Memory B cell (primary cell): ENCODE measurements at regions not wholly inside any gene's neighbourhood (a gene's known extent, or its start where the extent isn't known, plus 50 kb on each side); places are given as distances from the start of the nearest gene placed in this dataset.

ENCODE experiments used
- ATAC-seq: fragments of 150-1000 bp; cut with Tn5 transposase; 2 replicates; pipeline ENCODE4 v1.10.0; 2021; ENCODE audit warnings: low read depth, mild to moderate bottlenecking, moderate library complexity
- DNase-seq, 2 donors: peaks; one replicate each; pipeline ENCODE4 v3.0.0; 2022; ENCODE audit warnings: low spot score in 2 of 2
- H3K27ac Mint-ChIP-seq: one replicate; pipeline ENCODE4 v1.8.0; 2022; ENCODE audit warnings: mild to moderate bottlenecking, moderate library complexity, mixed read lengths
- H3K27me3 Mint-ChIP-seq: one replicate; pipeline ENCODE4 v1.8.0; 2022; ENCODE audit warnings: mixed read lengths
- H3K36me3 Mint-ChIP-seq: one replicate; pipeline ENCODE4 v1.8.0; 2022; ENCODE audit warnings: mild to moderate bottlenecking, mixed read lengths
- H3K4me1 Mint-ChIP-seq: one replicate; pipeline ENCODE4 v1.8.0; 2022; ENCODE audit warnings: mixed read lengths
- H3K4me3 Mint-ChIP-seq: one replicate; pipeline ENCODE4 v1.8.0; 2022; ENCODE audit warnings: mild to moderate bottlenecking, moderate library complexity, mixed read lengths
- H3K9me3 Mint-ChIP-seq: one replicate; pipeline ENCODE4 v1.8.0; 2022; ENCODE audit warnings: mixed read lengths

DNA sequence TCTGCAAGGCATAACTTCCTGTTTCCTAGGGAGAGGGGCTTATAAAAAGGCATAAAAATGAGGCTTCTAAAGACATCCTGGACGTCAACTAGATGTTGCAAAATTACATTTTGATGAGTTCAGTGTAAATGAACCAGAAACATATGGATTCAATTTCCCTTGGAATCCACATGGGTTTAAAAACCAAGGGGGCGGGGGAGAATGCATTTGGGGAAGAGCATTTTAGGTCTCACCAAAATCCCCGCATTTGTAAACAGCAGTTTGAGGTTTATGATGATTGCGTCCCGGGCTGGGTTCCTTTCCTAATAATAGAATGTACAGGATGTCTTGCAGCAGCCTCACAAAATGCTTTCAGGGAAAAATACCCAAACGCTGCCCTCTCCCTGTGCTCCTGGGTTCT, 407.8 kb downstream of the ZNF536 start:
- Mint-ChIP-seq H3K27ac (no peak overlapping the region), H3K27me3 (no peaks in the 10 kb centered on the region)

DNA sequence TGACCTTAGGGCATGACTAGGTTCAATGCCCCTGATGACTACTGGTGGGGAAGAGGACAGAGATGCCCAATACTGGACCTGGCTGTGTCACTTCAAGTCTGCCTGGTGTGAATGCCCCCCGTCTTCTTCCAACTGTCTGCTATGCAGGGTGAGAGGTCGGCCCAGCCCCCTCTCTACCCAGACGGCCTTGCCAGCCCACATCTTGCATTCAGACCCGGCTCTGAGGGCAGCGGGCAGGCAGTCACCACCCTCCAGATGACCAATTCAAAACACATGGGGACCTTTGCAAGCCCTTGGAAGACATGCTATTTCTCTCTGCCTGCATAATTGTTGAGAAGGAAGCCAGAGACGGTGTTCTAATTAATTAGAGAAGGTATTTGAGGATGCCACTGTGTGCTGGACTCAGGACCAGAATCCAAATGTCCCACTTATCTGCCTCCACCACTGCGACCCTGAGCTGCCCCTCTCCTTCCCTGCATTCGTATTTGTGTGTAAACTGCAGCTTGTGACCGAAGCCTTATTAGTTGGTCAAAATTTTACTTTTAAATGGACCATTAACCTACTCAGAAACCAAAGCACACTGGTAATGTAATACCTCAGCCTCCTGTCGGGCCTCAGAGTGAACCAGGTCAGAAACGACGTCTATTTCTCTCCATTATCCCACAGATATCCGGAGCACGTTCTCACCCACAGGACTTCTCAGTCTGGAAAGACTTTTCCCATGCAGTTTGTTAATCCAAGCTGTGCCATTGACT, 407.0 kb downstream of the ZNF536 start:
- ATAC-seq (no peak), DNase-seq (no peak)
- H3K27me3 Mint-ChIP-seq = no peaks in the 10 kb centered on the region
- no peaks in the 10 kb centered on the region for H3K9me3 Mint-ChIP-seq
- no peak overlapping the region for H3K4me3 Mint-ChIP-seq
- no peaks in the 10 kb centered on the region for H3K4me1 Mint-ChIP-seq
- no peak overlapping the region for H3K27ac Mint-ChIP-seq
- H3K36me3 Mint-ChIP-seq = no peaks in the 10 kb centered on the region

More for the DNA sequence above, 407.8 kb downstream of the ZNF536 start:
- no peak for ATAC-seq
- no peak for DNase-seq
- H3K9me3 Mint-ChIP-seq = peaks cover 2% of the 10 kb centered on the region
- H3K4me3 Mint-ChIP-seq = no peak overlapping the region
- no peaks in the 10 kb centered on the region for H3K4me1 Mint-ChIP-seq
- H3K36me3 Mint-ChIP-seq = no peaks in the 10 kb centered on the region

DNA sequence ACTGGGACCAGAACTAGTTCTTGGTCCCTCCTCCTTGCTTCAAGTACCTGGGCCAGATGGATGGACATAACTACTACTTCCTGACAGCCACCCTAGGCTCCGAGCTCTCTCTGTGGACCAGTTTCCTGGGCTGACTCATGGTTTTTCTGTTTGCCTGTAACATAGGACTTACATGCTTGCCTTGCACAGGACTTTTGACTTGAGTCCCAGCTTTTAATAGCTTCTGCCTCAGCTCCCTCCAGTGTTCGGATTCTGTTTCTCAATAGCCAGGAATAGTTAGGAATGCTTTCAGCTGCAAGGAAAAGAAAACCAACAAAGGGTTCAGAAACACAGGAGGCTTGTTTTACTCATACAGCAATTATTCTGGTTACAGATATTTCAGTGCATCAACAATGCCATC, 405.9 kb downstream of the ZNF536 start:
- Mint-ChIP-seq H3K27me3 (no peaks in the 10 kb centered on the region), H3K27ac (no peak overlapping the region), H3K4me3 (no peak overlapping the region), H3K36me3 (no peaks in the 10 kb centered on the region), H3K4me1 (no peaks in the 10 kb centered on the region), H3K9me3 (peaks cover 4% of the 10 kb centered on the region)
- DNase-seq (no peak), ATAC-seq (no peak)

DNA sequence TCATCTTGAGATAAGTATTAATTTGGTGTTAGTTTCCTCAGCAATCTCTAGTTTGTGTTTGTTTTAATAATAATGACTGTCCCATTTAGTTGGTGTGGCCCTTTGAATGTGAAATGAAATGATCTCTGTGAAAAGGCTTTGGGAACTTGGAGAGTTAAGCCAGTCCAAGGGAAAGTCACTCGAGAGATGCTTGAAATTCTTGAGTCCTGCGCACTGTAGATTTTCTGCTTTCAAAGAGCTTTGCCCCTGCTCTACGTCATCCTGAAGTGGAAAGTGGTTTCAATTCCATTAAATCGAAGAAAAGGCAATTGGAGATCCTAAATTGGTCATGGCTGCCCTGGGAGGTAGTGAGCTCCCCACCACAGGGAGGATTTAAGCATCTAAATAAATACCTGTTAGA, 403.8 kb downstream of the ZNF536 start:
- Mint-ChIP-seq H3K4me3 (no peak overlapping the region), H3K27me3 (no peaks in the 10 kb centered on the region), H3K36me3 (no peaks in the 10 kb centered on the region), H3K9me3 (peaks cover 6% of the 10 kb centered on the region), H3K4me1 (no peaks in the 10 kb centered on the region), H3K27ac (no peak overlapping the region)
- DNase-seq (no peak), ATAC-seq (no peak)

DNA sequence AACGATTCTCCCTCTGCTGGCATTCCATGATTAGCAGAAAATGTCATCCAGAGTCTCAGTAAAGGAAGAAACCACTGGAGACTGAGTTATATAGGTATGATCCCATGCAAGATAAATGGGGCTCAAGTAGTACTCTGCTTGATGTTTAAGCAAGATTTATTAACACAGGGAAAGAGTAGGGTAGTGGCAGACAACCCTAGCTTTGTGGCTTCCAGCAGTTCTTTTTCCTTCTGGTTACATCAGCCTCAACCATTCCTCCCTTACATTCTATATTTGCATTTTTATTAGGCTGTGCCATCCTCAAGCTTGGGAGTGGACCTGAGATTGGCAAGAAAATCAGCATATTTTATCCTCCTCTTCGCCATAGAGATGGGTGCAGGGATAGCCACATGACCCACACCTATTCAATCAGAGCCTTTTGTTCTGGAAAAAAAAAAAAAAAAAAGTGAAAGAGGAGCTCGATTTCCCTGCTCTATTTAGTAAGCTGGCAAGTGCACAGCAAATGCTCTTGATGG, 402.1 kb downstream of the ZNF536 start:
- Mint-ChIP-seq H3K4me3 (no peak overlapping the region), H3K4me1 (no peaks in the 10 kb centered on the region), H3K27me3 (no peaks in the 10 kb centered on the region), H3K9me3 (peaks cover 6% of the 10 kb centered on the region), H3K36me3 (no peaks in the 10 kb centered on the region), H3K27ac (no peak overlapping the region)
- ATAC-seq (no peak), DNase-seq (no peak)

DNA sequence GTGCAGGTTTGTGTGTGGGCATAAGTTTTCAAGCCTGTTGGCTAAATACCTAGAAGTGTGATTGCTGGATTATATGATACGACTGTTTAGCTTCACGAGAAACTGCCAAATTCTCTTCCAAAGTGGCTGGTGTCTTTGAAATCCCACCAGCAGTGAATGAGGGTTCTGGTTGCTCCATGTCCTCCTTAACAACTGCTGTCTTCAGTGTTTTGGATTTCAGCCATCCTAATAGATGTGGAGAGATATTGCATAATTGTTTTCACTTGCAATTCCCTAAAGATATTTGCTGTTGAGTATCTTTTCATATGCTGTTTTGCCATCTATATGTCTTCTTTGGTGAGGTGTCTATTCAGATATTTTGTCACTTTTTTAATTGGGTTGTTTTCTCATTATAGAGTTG, 390.5 kb downstream of the ZNF536 start:
- Mint-ChIP-seq H3K27me3 (no peaks in the 10 kb centered on the region), H3K4me3 (no peak overlapping the region), H3K4me1 (no peaks in the 10 kb centered on the region), H3K9me3 (peaks cover 11% of the 10 kb centered on the region), H3K36me3 (no peaks in the 10 kb centered on the region), H3K27ac (no peak overlapping the region)
- no peak for DNase-seq
- ATAC-seq = no peak

DNA sequence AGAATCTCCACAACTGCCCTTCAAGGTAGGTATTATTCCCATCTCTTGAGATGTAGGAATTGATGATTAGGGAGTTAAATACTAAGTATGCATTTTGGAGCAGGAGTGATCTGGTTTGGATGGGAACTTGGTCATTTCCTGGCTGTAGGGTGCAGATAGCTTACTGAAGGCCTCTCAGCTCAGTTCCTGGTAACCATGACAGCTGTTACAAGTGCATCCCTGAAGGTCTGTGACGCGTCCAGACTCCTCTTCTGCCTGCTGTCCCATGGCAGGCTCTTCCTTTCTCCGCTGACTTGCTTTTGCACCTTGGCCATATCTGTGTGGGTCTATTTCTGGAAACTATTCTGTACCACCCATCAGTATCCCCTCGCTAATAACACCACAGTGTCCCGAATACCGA, 387.8 kb downstream of the ZNF536 start:
- H3K27me3 Mint-ChIP-seq = no peaks in the 10 kb centered on the region
- no peaks in the 10 kb centered on the region for H3K4me1 Mint-ChIP-seq
- no peak overlapping the region for H3K27ac Mint-ChIP-seq
- no peak for ATAC-seq
- H3K36me3 Mint-ChIP-seq = no peaks in the 10 kb centered on the region
- H3K4me3 Mint-ChIP-seq = no peak overlapping the region
- DNase-seq = no peak
- H3K9me3 Mint-ChIP-seq = peaks cover 8% of the 10 kb centered on the region

DNA sequence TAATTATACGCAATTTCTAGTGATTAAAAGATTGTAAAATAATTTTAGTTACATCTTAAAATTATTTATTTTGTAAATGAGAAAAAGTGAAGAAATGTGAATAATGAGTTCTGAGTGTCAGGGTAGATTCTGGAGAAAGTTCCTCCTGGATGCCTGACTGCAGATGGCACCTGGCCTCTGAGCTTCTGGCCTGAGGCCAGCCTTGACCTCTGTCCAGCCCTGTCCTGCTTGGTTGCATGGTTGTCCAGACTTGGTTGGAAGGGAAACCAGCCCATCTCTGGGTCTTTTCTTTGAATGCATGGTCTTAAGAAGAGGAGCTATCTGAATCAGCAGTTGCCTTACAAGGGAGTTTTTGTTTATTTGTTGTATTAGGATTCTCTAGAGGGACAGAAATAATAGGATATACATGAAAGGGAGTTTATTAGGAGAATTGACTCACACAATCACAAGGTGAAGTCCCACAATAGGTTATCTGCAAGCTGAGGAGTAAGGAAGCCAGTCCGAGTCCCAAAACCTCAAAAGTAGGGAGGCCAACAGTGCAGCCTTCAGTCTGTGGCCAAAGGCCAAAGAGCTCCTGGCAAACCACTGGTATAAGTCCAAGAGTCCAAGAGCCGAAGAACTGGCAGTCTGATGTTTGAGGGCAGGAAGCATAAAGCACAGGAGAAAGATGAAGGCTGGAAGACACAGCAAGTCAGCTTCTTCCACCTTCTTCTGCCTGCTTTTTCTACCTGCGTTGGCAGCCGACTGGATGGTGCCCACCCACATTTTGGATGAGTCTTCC, 385.8 kb downstream of the ZNF536 start:
- peaks cover 3% of the 10 kb centered on the region for H3K9me3 Mint-ChIP-seq
- H3K4me3 Mint-ChIP-seq = no peak overlapping the region
- H3K4me1 Mint-ChIP-seq = no peaks in the 10 kb centered on the region
- H3K27me3 Mint-ChIP-seq = no peaks in the 10 kb centered on the region
- ATAC-seq (no peak), DNase-seq (no peak)
- H3K36me3 Mint-ChIP-seq = no peaks in the 10 kb centered on the region
- no peak overlapping the region for H3K27ac Mint-ChIP-seq

DNA sequence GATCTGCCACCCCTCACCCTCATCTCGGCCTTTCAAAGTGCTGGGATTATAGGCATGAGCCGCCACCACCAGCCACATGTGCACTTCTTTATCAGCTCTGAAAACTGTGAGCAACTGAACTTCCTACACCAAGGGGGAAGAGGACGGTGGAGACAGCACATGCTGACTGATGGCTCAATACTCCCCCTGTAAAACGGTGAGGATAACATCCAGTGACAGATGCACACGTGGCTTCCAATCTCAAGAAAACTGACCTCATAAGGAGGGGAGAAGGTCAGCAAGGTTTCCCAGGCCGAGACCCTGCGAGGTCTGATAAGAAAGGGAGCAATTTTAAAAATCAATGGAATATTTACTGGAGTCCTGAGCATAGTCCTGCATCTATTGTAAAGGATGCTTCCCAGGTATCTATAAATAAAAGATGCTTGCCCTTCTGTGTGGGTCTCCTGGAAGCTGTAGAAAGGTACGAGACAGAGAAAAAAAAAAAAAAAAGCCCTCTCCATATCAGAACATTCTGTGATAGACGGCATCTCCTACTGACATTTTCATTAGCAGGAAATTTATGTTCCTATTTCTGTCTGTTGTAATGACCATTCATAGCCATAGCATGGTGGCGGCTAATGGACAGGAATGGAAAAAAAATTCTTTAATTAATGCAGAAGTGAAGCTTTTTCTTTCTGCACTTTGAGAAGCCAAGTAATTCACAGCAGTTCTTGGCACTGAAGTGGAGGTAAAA, 385.1 kb downstream of the ZNF536 start:
- peaks cover 3% of the 10 kb centered on the region for H3K9me3 Mint-ChIP-seq
- DNase-seq = no peak
- H3K27me3 Mint-ChIP-seq = no peaks in the 10 kb centered on the region
- H3K4me3 Mint-ChIP-seq = no peak overlapping the region
- no peak for ATAC-seq
- no peaks in the 10 kb centered on the region for H3K36me3 Mint-ChIP-seq
- H3K27ac Mint-ChIP-seq = no peak overlapping the region
- H3K4me1 Mint-ChIP-seq = no peaks in the 10 kb centered on the region

DNA sequence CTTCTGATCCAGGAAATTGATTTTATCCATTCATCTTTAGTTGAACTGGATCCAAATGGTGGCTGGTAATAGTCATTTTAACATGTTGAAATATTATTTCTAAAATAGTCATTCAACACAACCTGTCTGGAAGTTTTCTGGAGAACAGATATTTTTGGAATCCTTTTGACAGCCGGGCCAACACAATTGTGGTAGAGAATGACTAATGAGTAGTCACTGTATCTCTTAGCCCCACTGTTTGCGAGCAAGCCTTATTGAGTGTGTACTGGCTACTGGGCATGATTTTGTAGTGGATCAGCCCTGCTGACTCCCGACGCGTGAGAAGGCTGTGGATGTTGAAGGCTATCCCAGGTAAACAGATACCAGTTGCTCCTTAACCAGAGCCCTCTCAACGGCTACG, 383.4 kb downstream of the ZNF536 start:
- no peaks in the 10 kb centered on the region for H3K4me1 Mint-ChIP-seq
- DNase-seq (no peak), ATAC-seq (no peak)
- H3K4me3 Mint-ChIP-seq = no peak overlapping the region
- no peak overlapping the region for H3K27ac Mint-ChIP-seq
- peaks cover 5% of the 10 kb centered on the region for H3K9me3 Mint-ChIP-seq
- H3K27me3 Mint-ChIP-seq = no peaks in the 10 kb centered on the region
- H3K36me3 Mint-ChIP-seq = no peaks in the 10 kb centered on the region

DNA sequence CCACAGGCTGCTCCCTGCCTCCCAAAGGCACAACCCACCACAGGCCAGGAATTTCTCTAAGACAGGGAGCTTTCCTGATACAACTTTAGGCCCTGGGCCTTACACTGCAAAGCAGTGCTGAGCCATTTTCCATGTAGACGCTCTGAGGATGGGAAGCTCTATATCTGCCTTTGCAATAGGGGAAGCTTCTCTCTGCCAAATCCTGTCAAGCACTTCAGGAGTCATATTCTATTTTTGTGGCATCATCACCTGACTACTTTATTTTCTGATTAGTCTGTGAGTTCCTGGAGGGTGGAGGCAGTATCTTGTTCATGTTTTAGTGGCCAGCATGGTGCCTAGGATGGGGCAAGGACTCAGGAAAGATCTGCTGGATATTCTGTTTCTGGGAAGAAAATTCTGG, 382.0 kb downstream of the ZNF536 start:
- H3K4me3 Mint-ChIP-seq = no peak overlapping the region
- no peaks in the 10 kb centered on the region for H3K4me1 Mint-ChIP-seq
- no peak for ATAC-seq
- peaks cover 9% of the 10 kb centered on the region for H3K9me3 Mint-ChIP-seq
- H3K27me3 Mint-ChIP-seq = no peaks in the 10 kb centered on the region
- no peaks in the 10 kb centered on the region for H3K36me3 Mint-ChIP-seq
- DNase-seq = no peak
- no peak overlapping the region for H3K27ac Mint-ChIP-seq

DNA sequence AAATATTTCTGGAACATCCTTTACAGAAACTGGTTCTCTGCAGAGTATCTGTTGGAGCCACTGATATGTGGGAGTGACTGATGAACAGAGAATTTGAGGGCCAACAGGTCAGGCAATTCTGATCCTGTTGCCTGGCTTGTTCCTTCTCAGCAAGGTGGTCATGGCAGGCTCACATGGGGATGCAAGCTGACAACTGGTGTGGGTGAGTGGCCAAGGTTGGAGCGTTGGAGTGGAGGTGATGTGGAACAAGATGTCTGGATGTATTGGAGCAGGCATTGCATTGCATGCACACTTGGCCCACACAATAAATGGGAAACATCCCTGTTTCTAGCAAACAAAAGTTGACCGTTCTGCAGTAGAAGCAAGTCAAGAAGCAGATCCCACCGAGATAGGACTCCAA, 380.7 kb downstream of the ZNF536 start:
- Mint-ChIP-seq H3K27me3 (no peaks in the 10 kb centered on the region), H3K36me3 (no peaks in the 10 kb centered on the region), H3K4me1 (no peaks in the 10 kb centered on the region), H3K27ac (no peak overlapping the region), H3K9me3 (peaks cover 7% of the 10 kb centered on the region), H3K4me3 (no peak overlapping the region)
- ATAC-seq = no peak
- DNase-seq = no peak

DNA sequence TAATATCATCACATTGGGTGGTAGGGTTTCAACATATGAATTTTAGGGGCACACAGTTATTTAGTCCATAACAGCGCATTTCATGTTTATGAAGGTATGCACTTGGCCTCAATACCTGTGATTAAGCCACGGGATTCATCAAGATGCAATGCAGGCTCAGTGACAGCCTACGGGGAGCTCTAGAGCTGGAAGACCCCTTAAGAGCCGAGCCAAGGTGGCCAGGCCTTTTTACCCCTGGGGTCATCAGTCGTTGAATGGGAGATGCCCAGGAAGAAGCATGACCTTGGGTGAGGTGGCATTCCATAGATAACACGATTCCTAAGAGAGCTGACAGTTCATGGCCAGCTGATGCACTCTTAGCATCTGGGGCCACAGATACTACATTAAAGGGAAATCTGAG, 380.0 kb downstream of the ZNF536 start:
- Mint-ChIP-seq H3K4me3 (no peak overlapping the region), H3K9me3 (peaks cover 7% of the 10 kb centered on the region), H3K27ac (no peak overlapping the region), H3K27me3 (no peaks in the 10 kb centered on the region), H3K36me3 (no peaks in the 10 kb centered on the region), H3K4me1 (no peaks in the 10 kb centered on the region)
- ATAC-seq (no peak), DNase-seq (no peak)

DNA sequence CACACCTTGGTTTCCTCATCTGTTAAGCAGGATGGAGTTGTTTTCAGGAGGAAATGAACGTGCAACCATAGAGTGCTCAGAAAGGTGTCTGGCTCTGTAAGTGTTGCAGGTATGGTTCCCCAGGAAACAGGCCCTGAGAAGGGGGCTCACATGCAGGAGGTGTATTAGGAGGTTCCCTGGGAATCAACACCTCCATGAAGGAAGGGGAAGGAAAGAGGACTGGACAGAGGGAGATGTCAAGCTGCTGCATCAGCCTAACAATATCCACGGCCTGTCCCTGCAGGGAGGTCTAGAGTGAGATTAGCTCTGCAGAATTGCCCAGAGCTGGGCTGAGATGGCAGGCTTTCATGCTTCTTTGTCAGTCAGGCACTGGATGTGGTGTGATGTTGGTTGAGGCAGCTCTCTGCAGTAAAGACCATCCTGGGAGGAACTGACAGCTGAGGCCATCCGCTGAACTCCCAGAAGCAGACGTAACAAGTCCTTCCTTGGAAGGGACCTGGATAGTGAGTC, 373.3 kb downstream of the ZNF536 start:
- no peak overlapping the region for H3K4me3 Mint-ChIP-seq
- peaks cover 12% of the 10 kb centered on the region for H3K9me3 Mint-ChIP-seq
- no peaks in the 10 kb centered on the region for H3K27me3 Mint-ChIP-seq
- H3K27ac Mint-ChIP-seq = no peak overlapping the region
- no peaks in the 10 kb centered on the region for H3K4me1 Mint-ChIP-seq
- no peak for ATAC-seq
- no peak for DNase-seq
- no peaks in the 10 kb centered on the region for H3K36me3 Mint-ChIP-seq
